Stimulated activated CD4-positive, alpha-beta T cell treated with anti-CD3 and anti-CD28 coated beads, Interleukin-1b, Interleukin-23, amount 100 ng/mL, for 24 hours (primary cell): ENCODE measurements at regions not wholly inside any gene's neighbourhood (a gene's known extent, or its start where the extent isn't known, plus 50 kb on each side); places are given as distances from the start of the nearest gene placed in this dataset.
"Not testable (repeated sequence)": the region's sequence is repeated elsewhere in the genome, so short reads cannot be mapped to it uniquely, and the experiment has no call there.

Experiments
- DNase-seq, 4 experiments: peaks; one replicate each; pipeline ENCODE4 v3.0.0-alpha.2; 2020; ENCODE audit warnings: low read depth in 4 of 4, low spot score in 1 of 4

DNA sequence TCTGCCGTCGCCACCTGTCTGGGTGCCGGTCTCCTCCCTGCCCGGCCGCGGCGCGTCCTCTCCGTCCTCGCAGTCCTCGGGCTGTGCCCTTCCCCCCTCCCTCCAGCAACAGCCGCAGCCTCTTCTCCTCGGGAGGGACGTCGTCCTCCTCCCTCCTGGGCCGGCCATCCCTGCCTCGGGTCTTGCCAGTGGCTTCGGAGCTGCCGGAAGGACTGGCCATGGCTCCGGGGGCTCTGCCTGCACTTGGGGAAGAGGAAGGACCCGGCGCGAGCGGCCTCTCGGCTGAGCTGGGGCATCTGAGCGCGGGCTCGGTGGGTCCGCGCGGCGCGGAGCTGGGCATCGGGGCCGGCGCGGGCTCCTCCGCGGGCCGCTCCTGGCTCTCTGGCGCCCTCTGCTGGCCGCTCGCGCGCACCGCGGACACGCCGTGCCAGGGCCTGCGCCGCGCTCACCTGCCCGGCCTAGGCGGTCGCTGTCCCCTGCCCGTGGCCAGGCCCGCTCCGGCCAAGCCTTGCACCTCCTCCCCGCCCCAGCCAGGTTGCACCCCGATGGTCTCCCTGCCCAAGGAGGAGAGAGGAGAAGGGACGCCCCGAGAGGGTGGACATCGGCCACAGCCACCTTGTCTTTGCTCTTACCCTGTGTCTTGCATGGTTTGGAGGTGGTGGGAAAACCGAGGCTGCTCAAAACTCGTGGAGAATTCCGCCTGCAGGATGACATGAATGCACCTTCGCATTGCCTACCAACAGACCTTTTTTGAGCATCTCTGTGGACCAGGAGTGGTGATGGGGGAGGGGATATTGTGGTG, 83.9 kb upstream of the FRG2C start:
- peak in 3 of 4 experiments; percentile 11 to 34 (median 20) for DNase-seq

DNA sequence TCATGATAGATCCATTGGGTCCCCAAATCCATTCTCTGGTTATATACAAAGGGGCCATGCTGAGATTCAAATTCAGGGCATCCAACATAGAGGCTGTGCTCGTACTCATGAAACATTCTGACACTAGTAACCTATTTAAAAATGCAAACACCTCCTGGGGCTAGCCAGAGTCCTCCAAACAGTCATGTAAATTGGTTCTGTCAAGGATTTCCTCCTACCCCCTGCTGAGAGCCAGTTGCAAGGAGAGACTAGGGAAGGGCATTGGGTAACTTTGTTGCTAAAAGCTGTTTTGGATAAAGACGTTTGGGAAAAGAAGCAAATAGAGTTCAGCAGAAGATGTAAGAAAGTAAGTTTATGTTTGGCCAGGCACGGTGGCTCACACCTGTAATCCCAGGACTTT, 81.6 kb upstream of the FRG2C start:
- DNase-seq: not testable (repeated sequence)

DNA sequence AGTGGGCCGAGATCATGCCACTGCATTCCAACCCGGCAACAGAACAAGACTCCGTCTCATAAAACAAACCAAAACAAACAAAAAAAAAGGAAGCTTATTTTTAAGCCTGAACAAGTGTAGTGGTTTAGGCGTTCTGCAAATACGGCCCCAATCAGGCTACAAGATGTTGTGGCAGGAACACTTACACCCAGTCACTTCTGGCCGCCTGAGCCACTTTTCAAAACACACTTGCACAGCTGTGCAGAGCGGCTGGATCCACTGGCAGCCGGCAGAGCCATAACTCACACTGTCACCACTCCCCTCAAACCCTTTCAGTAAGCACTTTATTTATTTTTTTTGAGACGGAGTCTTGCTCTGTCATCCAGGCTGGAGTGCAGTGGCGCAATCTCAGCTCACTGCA, 81.0 kb upstream of the FRG2C start:
- DNase-seq: not testable (repeated sequence)

DNA sequence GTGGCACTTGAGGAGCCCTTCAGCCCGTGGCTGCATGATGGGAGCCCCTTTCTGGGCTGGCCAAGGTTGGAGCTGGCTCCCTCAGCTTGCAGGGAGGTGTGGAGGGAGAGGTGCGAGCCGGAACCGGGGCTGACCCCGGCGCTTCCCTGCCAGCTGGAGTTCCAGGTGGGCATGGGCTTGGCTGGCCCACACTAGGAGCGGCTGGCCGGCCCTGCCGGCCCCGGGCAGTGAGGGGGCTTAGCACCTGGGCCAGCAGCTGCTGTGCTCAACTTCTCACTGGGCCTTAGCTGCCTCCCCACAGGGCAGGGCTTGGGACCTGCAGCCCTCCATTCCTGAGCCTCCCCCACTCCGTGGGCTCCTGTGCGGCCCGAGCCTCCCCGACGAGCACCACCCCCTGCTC, 76.4 kb upstream of the FRG2C start:
- DNase-seq: not testable (repeated sequence)

DNA sequence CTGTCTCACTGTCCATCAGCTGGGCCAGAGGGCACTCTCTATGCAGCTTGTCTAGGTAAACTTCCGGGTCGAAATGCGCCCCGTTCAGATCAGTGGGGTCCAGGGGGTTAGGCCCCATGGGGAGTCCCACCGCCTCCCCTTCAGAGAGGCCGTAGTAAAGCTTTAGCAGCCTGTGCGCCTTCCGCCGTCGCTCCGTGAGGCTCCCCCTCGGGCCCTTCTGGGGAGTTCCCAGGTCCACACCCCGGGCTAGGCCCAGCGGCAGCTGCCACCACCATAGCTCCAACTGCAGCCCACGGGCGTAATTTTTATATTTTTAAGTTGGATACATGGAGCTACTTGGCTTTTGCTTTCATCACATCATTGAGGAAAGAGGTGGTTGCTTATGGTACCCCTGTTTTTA, 73.7 kb upstream of the FRG2C start:
- DNase-seq: not testable (repeated sequence)

DNA sequence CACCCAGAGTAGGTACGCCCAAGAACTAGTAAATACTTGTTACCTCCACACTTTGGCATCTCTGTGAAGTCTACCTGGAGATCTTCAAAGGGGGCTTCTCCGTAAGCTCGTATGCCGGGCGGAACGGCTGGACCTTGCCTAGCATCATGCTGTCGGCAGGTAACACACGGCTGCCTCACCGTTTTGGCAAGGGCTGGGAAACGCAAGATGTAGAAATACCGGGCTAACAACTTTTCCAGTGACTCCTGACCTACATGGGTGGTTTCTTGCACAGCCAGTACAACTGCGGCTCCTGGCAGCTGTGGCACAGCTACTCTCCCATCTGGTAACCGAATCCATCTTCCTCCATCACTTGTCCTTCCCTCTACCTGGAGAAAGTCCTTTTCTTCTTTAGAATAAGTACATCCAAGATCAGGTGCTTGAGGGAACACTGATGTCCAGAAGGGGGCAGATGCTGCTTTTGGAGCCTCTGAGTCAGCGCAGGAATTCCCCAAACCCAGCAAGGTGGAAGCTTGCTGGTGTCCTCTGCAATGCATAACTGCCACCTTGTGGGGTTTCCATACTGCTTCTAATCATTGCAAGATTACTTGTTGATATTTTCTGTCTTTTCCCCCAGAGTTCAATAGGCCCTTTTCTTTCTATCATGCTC, 59.7 kb upstream of the FRG2C start:
- peak in 1 of 4 experiments; percentile 10 for DNase-seq

DNA sequence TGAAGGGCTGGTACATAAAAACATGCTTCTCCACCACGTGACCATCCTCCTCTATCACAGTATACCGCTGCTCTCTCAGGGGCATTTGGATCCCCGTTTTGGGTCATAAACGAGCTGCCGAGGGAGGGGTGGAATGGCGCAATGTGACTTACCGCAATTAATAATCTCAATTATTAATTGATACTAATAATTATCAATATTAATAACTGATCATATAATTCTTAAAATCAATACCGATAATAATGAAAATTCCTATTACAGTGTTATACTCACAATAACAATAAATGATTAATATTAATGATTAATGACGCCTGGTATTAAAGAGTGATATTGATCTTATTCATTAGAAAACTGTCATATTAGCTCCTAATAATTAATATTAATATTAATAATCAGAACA, 56.1 kb upstream of the FRG2C start:
- not testable (repeated sequence) for DNase-seq

DNA sequence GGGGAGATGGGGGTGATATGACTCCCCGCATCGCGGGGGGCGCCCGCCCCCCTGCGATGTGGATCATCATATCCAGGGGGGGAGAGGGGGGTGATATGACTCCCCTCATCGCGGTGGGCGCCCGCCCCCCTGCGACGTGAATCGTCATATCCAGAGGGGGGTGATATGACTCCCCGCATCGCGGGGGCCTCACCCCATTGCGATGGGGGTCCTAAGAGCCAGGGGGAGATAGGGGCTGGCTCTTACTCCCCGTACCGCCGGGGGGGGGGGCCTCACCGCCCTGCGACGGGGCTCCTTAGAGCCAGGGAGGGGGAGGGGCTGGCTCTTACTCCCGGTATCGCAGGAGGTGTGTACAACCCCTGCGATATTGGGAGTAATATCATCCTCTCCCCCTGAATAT, 54.5 kb upstream of the FRG2C start:
- DNase-seq: not testable (repeated sequence)

DNA sequence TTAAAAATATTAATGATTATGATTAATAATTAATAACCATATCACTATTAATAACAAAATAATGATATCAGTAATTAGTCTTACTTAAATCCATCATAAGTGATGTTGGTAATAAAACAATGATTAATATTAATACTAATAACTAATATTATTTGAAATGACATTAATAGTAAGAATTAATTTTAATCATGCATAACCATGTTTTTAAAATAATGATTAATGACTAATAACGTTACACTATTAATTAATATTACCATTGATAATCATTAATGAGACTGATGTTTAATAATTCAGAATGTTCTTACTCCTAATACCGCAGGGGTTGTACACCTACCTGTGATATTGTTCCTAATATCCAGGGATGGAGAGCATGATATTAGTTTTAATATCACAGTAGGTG, 53.4 kb upstream of the FRG2C start:
- DNase-seq: no peak

DNA sequence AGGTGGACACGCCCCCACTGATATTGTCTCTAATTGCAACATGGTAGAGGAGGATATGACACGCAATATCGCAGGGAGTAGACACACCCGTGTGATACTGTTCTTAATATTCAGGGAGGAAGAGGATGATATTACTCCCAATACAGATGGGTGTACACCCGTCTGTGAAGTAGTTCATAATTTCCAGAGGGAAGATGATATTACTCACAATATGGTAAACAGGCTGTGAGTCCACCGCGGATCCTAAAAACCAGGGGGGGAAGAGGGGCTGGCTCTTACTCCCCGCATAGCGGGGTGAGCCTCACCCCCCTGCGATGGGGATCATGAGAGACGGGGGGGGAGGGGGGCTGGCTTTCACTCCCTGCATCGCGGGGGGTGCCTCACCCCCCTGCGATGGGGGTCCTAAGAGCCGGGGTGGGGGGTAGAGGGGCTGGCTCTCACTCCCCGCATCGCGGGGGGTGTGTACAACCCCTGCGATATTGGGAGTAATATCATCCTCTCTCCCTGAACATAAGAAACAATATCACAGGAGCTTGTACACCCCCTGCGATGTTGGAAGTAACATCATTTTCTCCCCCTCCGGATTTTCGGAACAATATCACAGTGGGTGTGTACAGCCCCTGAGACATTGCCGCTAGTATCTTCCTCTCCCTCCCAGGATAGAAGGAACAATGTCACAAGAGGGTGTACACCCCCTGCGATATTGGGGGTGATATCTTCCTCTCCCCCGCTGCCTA, 52.2 kb upstream of the FRG2C start:
- not testable (repeated sequence) for DNase-seq
